ENCODE measurements at regions not wholly inside any gene's neighbourhood (a gene's known extent, or its start where the extent isn't known, plus 50 kb on each side); places are given as distances from the start of the nearest gene placed in this dataset.

DNA sequence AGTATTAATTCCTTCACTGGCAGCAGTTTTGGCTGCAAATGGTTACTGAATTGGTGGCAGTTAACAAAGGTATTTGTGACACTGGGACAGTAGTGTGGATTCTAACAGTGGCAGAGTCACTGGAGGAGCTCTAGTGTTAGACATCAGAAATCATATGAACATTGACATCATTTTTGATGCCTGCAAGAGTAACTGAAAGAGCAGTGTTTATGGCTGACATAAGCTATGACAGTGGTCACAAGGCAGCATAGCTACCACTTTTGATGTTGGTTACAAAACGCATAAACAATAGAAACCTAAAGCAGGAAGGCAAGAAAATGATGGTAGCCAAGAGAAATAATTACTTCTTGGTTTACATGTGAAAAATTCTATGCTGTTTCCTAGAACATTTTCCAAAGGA lies 326.7 kb upstream of the MAN1A1 start:
- TF ChIP-seq, protein P1, sequence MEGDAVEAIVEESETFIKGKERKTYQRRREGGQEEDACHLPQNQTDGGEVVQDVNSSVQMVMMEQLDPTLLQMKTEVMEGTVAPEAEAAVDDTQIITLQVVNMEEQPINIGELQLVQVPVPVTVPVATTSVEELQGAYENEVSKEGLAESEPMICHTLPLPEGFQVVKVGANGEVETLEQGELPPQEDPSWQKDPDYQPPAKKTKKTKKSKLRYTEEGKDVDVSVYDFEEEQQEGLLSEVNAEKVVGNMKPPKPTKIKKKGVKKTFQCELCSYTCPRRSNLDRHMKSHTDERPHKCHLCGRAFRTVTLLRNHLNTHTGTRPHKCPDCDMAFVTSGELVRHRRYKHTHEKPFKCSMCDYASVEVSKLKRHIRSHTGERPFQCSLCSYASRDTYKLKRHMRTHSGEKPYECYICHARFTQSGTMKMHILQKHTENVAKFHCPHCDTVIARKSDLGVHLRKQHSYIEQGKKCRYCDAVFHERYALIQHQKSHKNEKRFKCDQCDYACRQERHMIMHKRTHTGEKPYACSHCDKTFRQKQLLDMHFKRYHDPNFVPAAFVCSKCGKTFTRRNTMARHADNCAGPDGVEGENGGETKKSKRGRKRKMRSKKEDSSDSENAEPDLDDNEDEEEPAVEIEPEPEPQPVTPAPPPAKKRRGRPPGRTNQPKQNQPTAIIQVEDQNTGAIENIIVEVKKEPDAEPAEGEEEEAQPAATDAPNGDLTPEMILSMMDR (IDR thresholded peaks at IDR 0.05): no peak
- no peak for TF ChIP-seq POLR2A (IDR thresholded peaks at IDR 0.05)

All from lower leg skin (tissue), 3 donors.